SU-DHL-6 (cell line): ENCODE measurements at regions not wholly inside any gene's neighbourhood (a gene's known extent, or its start where the extent isn't known, plus 50 kb on each side); places are given as distances from the start of the nearest gene placed in this dataset.

Source experiments
- H2AFZ ChIP-seq: fragments of 200-600 bp; sonication (generic); 2 replicates; pipeline ENCODE4 v1.6.1; 2014; ENCODE audit warnings: low read depth, mild to moderate bottlenecking, moderate library complexity, mixed read lengths, antibody characterized with exemption, low read length; ENCODE audit not compliant: severe bottlenecking
- H3F3A ChIP-seq: fragments of 200-600 bp; shearing (Covaris generic); 2 replicates; pipeline ENCODE4 v1.6.0; 2016; ENCODE audit warnings: antibody characterized with exemption, mild to moderate bottlenecking; ENCODE audit not compliant: insufficient read depth
- H3K27ac ChIP-seq: fragments of 200-600 bp; sonication (generic); 2 replicates; pipeline ENCODE4 v1.5.1; 2016; ENCODE audit warnings: low read depth, mild to moderate bottlenecking, low read length, moderate library complexity, mixed read lengths
- H3K27me3 ChIP-seq: fragments of 200-600 bp; sonication (generic), shearing (Covaris generic); 2 replicates; pipeline ENCODE4 v1.6.0; 2014; ENCODE audit warnings: mild to moderate bottlenecking, low read length
- H3K36me3 ChIP-seq: fragments of 200-600 bp; sonication (generic); 2 replicates; pipeline ENCODE4 v1.6.1; 2014; ENCODE audit warnings: mild to moderate bottlenecking, low read length, mixed read lengths
- H3K4me2 ChIP-seq: fragments of 300-600, 200-600 bp; shearing (Covaris generic), sonication (generic); 2 replicates; pipeline ENCODE4 v1.6.0; 2014; ENCODE audit warnings: low read length, low read depth, mild to moderate bottlenecking; ENCODE audit not compliant: poor library complexity, severe bottlenecking
- H3K4me3 ChIP-seq: fragments of 200-600 bp; sonication (generic); 2 replicates; pipeline ENCODE4 v1.5.1; 2014; ENCODE audit warnings: antibody characterized with exemption, low read length, mild to moderate bottlenecking, mixed read lengths; ENCODE audit not compliant: insufficient read depth, poor library complexity, severe bottlenecking
- H3K79me2 ChIP-seq: fragments of 200-600 bp; sonication (generic); 2 replicates; pipeline ENCODE4 v1.6.1; 2014; ENCODE audit warnings: mild to moderate bottlenecking, low read length, moderate library complexity; ENCODE audit not compliant: insufficient read depth
- H3K9ac ChIP-seq: fragments of 200-600 bp; sonication (generic); 2 replicates; pipeline ENCODE4 v1.7.0; 2014; ENCODE audit warnings: mild to moderate bottlenecking, low read length
- H3K9me2 ChIP-seq: fragments of 200-600 bp; sonication (generic); replicated peaks from 2 replicates; pipeline ENCODE4 v1.6.1; 2014; ENCODE audit warnings: low read length; ENCODE audit not compliant: insufficient read depth
- H3K9me3 ChIP-seq: fragments of 200-600 bp; sonication (generic); 2 replicates; pipeline ENCODE4 v1.6.1; 2014; ENCODE audit warnings: low read length, mixed read lengths; ENCODE audit not compliant: insufficient read depth
- H4K20me1 ChIP-seq: fragments of 200-600 bp; sonication (generic); 2 replicates; pipeline ENCODE4 v1.6.1; 2014; ENCODE audit warnings: low read depth, mild to moderate bottlenecking, antibody characterized with exemption, low read length, moderate library complexity, mixed read lengths
- CTCF ChIP-seq: fragments of 200-600 bp; sonication (generic); IDR thresholded peaks from one replicate; pipeline ENCODE4 v1.5.1; 2017; ENCODE audit warnings: antibody characterized with exemption, mild to moderate bottlenecking, low read length, moderate library complexity; ENCODE audit not compliant: insufficient read depth, poor library complexity, severe bottlenecking
- EZH2phosphoT487 ChIP-seq: fragments of 200-600 bp; sonication (generic), shearing (Covaris generic); conservative IDR thresholded peaks from 2 replicates; pipeline ENCODE4 v1.6.1; 2018; ENCODE audit warnings: mild to moderate bottlenecking, antibody characterized with exemption, low read length, moderate library complexity, mixed read lengths

- Histone ChIP-seq H3K4me2 (no peak overlapping the region), H3K27me3 (no peaks in the 10 kb centered on the region), H3K36me3 (no peaks in the 10 kb centered on the region), H4K20me1 (no peaks in the 10 kb centered on the region), H3F3A (no peaks in the 10 kb centered on the region), H3K27ac (no peak overlapping the region), H3K9me2 (no peaks in the 10 kb centered on the region; the same call in 1 of the 2 replicates), H3K79me2 (no peaks in the 10 kb centered on the region), H3K9me3 (no peaks in the 10 kb centered on the region), H3K4me3 (no peak overlapping the region), H2AFZ (no peak overlapping the region), H3K9ac (no peak overlapping the region)
- no peak for TF ChIP-seq CTCF
- TF ChIP-seq EZH2phosphoT487, result no peak
Observed at GRCh38 chr5:58064801-58065200, 395.1 kb downstream of the PLK2 start.

GRCh38 chr5:58060996-58061395, 398.9 kb downstream of the PLK2 start:
- Histone ChIP-seq H3K9me2 (no peaks in the 10 kb centered on the region; the same call in 1 of the 2 replicates), H3K27me3 (no peaks in the 10 kb centered on the region), H3K4me2 (no peak overlapping the region), H3F3A (no peaks in the 10 kb centered on the region), H2AFZ (no peak overlapping the region), H3K79me2 (no peaks in the 10 kb centered on the region), H3K4me3 (no peak overlapping the region), H3K9ac (no peak overlapping the region), H4K20me1 (no peaks in the 10 kb centered on the region), H3K9me3 (no peaks in the 10 kb centered on the region), H3K27ac (no peak overlapping the region), H3K36me3 (no peaks in the 10 kb centered on the region)
- TF ChIP-seq CTCF, result no peak
- TF ChIP-seq EZH2phosphoT487, result no peak

- no peak overlapping the region for H3K27ac ChIP-seq
- H4K20me1 ChIP-seq, result no peaks in the 10 kb centered on the region
- H3K79me2 ChIP-seq, result no peaks in the 10 kb centered on the region
- H2AFZ ChIP-seq, result no peak overlapping the region
- H3K9me2 ChIP-seq, result no peaks in the 10 kb centered on the region
- TF ChIP-seq EZH2phosphoT487 (no peak), CTCF (no peak)
- H3F3A ChIP-seq, result no peaks in the 10 kb centered on the region
- no peak overlapping the region for H3K4me3 ChIP-seq
- H3K36me3 ChIP-seq, result no peaks in the 10 kb centered on the region
- no peak overlapping the region for H3K4me2 ChIP-seq
- H3K9me3 ChIP-seq, result no peaks in the 10 kb centered on the region
- no peak overlapping the region for H3K9ac ChIP-seq
- H3K27me3 ChIP-seq, result no peaks in the 10 kb centered on the region
Observed at GRCh38 chr5:58057324-58057723, 402.6 kb downstream of the PLK2 start.

GRCh38 chr5:58056546-58056945, 403.3 kb downstream of the PLK2 start:
- Histone ChIP-seq H4K20me1 (no peaks in the 10 kb centered on the region), H3K27me3 (no peaks in the 10 kb centered on the region), H3K9me3 (no peaks in the 10 kb centered on the region), H3K36me3 (no peaks in the 10 kb centered on the region), H3K27ac (no peak overlapping the region), H3F3A (no peaks in the 10 kb centered on the region), H3K9me2 (no peaks in the 10 kb centered on the region), H3K79me2 (no peaks in the 10 kb centered on the region), H3K9ac (no peak overlapping the region), H3K4me3 (no peak overlapping the region), H2AFZ (no peak overlapping the region), H3K4me2 (no peak overlapping the region)
- TF ChIP-seq EZH2phosphoT487 (no peak), CTCF (no peak)
